ENCODE measurements at regions not wholly inside any gene's neighbourhood (a gene's known extent, or its start where the extent isn't known, plus 50 kb on each side); places are given as distances from the start of the nearest gene placed in this dataset.
"Not testable (repeated sequence)": the region's sequence is repeated elsewhere in the genome, so short reads cannot be mapped to it uniquely, and the experiment has no call there.

DNA sequence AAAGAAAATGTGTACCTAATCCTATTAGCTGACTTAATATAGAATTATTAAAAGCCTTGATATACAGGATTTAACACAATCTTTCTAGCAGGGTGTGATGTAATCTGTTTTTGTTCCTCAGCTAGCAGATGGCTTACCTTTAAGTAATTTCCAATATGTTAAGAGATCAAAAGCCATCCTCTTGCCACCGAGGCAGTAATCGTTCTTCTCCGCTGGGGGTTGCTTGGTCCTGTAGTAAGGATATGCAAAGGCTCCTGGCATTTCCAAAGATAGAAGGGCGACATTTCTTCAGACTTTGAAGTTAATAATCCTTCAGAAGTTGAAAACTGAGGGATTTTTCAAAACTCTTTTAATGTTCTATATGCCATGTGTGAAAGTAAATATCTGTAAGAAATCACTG lies 156.4 kb downstream of the FZD1 start:
- H3K4me1 ChIP-seq (ENCODE audit: control insufficient read depth in 2 of 2, insufficient read depth in 2 of 2, low read length in 2 of 2), result no peaks in the 10 kb centered on the region

DNA sequence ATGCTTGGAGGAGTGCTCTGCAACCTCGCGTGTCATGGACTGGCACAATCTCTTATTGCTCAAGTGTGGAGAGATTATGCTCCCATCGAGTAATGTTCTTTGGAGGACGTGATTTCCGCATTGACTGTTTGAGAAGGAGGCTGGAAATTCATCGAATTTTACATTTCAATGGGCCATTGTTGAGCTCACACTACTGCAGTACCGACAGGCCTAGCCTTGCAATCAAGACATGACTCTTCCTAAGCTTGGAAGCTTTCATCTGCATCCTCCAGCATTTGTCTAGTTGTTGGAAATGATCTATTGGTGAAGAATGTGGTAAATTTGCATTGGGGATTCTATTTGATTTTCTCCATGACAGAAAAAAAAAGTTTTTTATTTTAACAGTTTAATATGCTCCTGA lies 156.8 kb downstream of the FZD1 start:
- no peak overlapping the region for H3K4me3 ChIP-seq (ENCODE audit: low read length in 2 of 2)
- no peaks in the 10 kb centered on the region for H3K4me1 ChIP-seq (ENCODE audit: control insufficient read depth in 2 of 2, insufficient read depth in 2 of 2, low read length in 2 of 2)
- H3K27me3 ChIP-seq (ENCODE audit: control insufficient read depth in 2 of 2, insufficient read depth in 2 of 2, low read length in 2 of 2), result peaks cover 0 to 2% of the 10 kb centered on the region in 2 donors
- no peaks in the 10 kb centered on the region for H3K36me3 ChIP-seq (ENCODE audit: control insufficient read depth in 2 of 2, insufficient read depth in 2 of 2, low read length in 2 of 2)
- no peak overlapping the region for H3K27ac ChIP-seq (ENCODE audit: low read depth in 2 of 2, low read length in 2 of 2)
- no peak overlapping the region for H3K9ac ChIP-seq (ENCODE audit: low read depth in 1 of 2, low read length in 2 of 2)
- no peaks in the 10 kb centered on the region for H3K9me3 ChIP-seq (ENCODE audit: control insufficient read depth in 2 of 2, low read length in 2 of 2)

More for the DNA sequence above, 156.4 kb downstream of the FZD1 start:
- peaks cover 0 to 2% of the 10 kb centered on the region in 2 donors for H3K27me3 ChIP-seq (ENCODE audit: control insufficient read depth in 2 of 2, insufficient read depth in 2 of 2, low read length in 2 of 2)
- no peak overlapping the region for H3K9ac ChIP-seq (ENCODE audit: low read depth in 1 of 2, low read length in 2 of 2)
- H3K27ac ChIP-seq (ENCODE audit: low read depth in 2 of 2, low read length in 2 of 2), result no peak overlapping the region
- no peak overlapping the region for H3K4me3 ChIP-seq (ENCODE audit: low read length in 2 of 2)
- H3K9me3 ChIP-seq (ENCODE audit: control insufficient read depth in 2 of 2, low read length in 2 of 2), result no peaks in the 10 kb centered on the region
- no peaks in the 10 kb centered on the region for H3K36me3 ChIP-seq (ENCODE audit: control insufficient read depth in 2 of 2, insufficient read depth in 2 of 2, low read length in 2 of 2)

GRCh38 chr7:91424371-91424770 lies 160.1 kb downstream of the FZD1 start:
- H3K9ac ChIP-seq (ENCODE audit: low read depth in 1 of 2, low read length in 2 of 2), result no peak overlapping the region
- H3K4me3 ChIP-seq (ENCODE audit: low read length in 2 of 2), result no peak overlapping the region
- no peaks in the 10 kb centered on the region for H3K27me3 ChIP-seq (ENCODE audit: control insufficient read depth in 2 of 2, insufficient read depth in 2 of 2, low read length in 2 of 2)
- H3K9me3 ChIP-seq (ENCODE audit: control insufficient read depth in 2 of 2, low read length in 2 of 2), result no peaks in the 10 kb centered on the region
- H3K36me3 ChIP-seq (ENCODE audit: control insufficient read depth in 2 of 2, insufficient read depth in 2 of 2, low read length in 2 of 2), result no peaks in the 10 kb centered on the region
- no peaks in the 10 kb centered on the region for H3K4me1 ChIP-seq (ENCODE audit: control insufficient read depth in 2 of 2, insufficient read depth in 2 of 2, low read length in 2 of 2)
- no peak overlapping the region for H3K27ac ChIP-seq (ENCODE audit: low read depth in 2 of 2, low read length in 2 of 2)

- Histone ChIP-seq H3K9me3 (ENCODE audit: control insufficient read depth in 2 of 2, low read length in 2 of 2) (no peaks in the 10 kb centered on the region), H3K36me3 (ENCODE audit: control insufficient read depth in 2 of 2, insufficient read depth in 2 of 2, low read length in 2 of 2) (no peaks in the 10 kb centered on the region), H3K9ac (ENCODE audit: low read depth in 1 of 2, low read length in 2 of 2) (no peak overlapping the region), H3K27ac (ENCODE audit: low read depth in 2 of 2, low read length in 2 of 2) (no peak overlapping the region), H3K4me1 (ENCODE audit: control insufficient read depth in 2 of 2, insufficient read depth in 2 of 2, low read length in 2 of 2) (no peaks in the 10 kb centered on the region), H3K27me3 (ENCODE audit: control insufficient read depth in 2 of 2, insufficient read depth in 2 of 2, low read length in 2 of 2) (no peaks in the 10 kb centered on the region), H3K4me3 (ENCODE audit: low read length in 2 of 2) (no peak overlapping the region)
These were observed 160.9 kb downstream of the FZD1 start for GRCh38 chr7:91425149-91425548.

- no peak overlapping the region for H3K9ac ChIP-seq (ENCODE audit: low read depth in 1 of 2, low read length in 2 of 2)
- no peaks in the 10 kb centered on the region for H3K36me3 ChIP-seq (ENCODE audit: control insufficient read depth in 2 of 2, insufficient read depth in 2 of 2, low read length in 2 of 2)
- H3K4me3 ChIP-seq (ENCODE audit: low read length in 2 of 2), result no peak overlapping the region
- no peaks in the 10 kb centered on the region for H3K27me3 ChIP-seq (ENCODE audit: control insufficient read depth in 2 of 2, insufficient read depth in 2 of 2, low read length in 2 of 2)
- no peaks in the 10 kb centered on the region for H3K9me3 ChIP-seq (ENCODE audit: control insufficient read depth in 2 of 2, low read length in 2 of 2)
- H3K4me1 ChIP-seq (ENCODE audit: control insufficient read depth in 2 of 2, insufficient read depth in 2 of 2, low read length in 2 of 2), result no peaks in the 10 kb centered on the region
- H3K27ac ChIP-seq (ENCODE audit: low read depth in 2 of 2, low read length in 2 of 2), result no peak overlapping the region
These were observed 162.8 kb downstream of the FZD1 start for GRCh38 chr7:91427051-91427450.

DNA sequence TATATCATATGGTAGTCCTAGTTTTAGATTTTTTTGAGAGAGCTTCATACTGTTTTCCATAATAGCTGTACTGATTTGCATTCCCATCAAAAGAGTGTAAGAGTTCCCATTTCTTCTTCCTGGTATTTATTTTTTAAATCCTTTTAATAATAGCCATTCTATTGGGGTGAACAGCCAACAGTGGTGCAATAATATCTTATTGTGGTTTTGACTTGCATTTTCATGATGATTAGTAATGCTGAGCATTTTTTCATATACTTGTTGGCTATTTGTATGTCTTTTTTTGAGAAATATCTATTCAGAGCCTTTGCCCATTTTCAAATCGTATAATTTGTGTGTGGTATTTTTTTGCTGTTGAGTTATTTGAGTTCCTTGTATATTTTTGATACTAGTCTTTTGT lies 167.4 kb downstream of the FZD1 start:
- no peaks in the 10 kb centered on the region for H3K4me1 ChIP-seq (ENCODE audit: control insufficient read depth in 2 of 2, insufficient read depth in 2 of 2, low read length in 2 of 2)
- H3K27ac ChIP-seq (ENCODE audit: low read depth in 2 of 2, low read length in 2 of 2), result no peak overlapping the region
- no peaks in the 10 kb centered on the region for H3K9me3 ChIP-seq (ENCODE audit: control insufficient read depth in 2 of 2, low read length in 2 of 2)
- H3K9ac ChIP-seq (ENCODE audit: low read depth in 1 of 2, low read length in 2 of 2), result no peak overlapping the region
- H3K36me3 ChIP-seq (ENCODE audit: control insufficient read depth in 2 of 2, insufficient read depth in 2 of 2, low read length in 2 of 2), result no peaks in the 10 kb centered on the region
- no peaks in the 10 kb centered on the region for H3K27me3 ChIP-seq (ENCODE audit: control insufficient read depth in 2 of 2, insufficient read depth in 2 of 2, low read length in 2 of 2)
- no peak overlapping the region for H3K4me3 ChIP-seq (ENCODE audit: low read length in 2 of 2)

DNA sequence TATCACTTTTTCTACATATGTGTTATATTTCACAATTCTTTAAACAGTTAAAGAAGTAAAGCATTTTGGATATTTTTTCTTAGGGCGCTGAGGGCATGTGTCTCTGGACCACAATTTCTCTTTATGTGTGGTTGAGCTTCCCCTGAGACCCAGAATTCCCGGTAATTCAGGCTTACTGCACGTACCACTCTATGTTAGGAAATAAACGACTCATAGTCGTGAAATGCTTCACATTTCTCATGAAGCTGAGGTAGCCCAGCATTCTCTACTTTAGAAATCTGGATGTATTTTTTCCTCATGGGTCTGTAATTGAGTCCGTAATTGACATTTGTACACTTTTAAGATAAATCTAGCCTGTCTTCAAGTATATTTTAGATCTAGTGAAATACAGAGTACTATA lies 170.6 kb downstream of the FZD1 start:
- Histone ChIP-seq H3K4me1 (ENCODE audit: control insufficient read depth in 2 of 2, insufficient read depth in 2 of 2, low read length in 2 of 2) (no peaks in the 10 kb centered on the region), H3K27ac (ENCODE audit: low read depth in 2 of 2, low read length in 2 of 2) (no peak overlapping the region), H3K9ac (ENCODE audit: low read depth in 1 of 2, low read length in 2 of 2) (no peak overlapping the region), H3K4me3 (ENCODE audit: low read length in 2 of 2) (no peak overlapping the region), H3K9me3 (ENCODE audit: control insufficient read depth in 2 of 2, low read length in 2 of 2) (no peaks in the 10 kb centered on the region), H3K36me3 (ENCODE audit: control insufficient read depth in 2 of 2, insufficient read depth in 2 of 2, low read length in 2 of 2) (no peaks in the 10 kb centered on the region), H3K27me3 (ENCODE audit: control insufficient read depth in 2 of 2, insufficient read depth in 2 of 2, low read length in 2 of 2) (no peaks in the 10 kb centered on the region)

- Histone ChIP-seq H3K27me3 (ENCODE audit: control insufficient read depth in 2 of 2, insufficient read depth in 2 of 2, low read length in 2 of 2) (no peaks in the 10 kb centered on the region), H3K9ac (ENCODE audit: low read depth in 1 of 2, low read length in 2 of 2) (no peak overlapping the region), H3K27ac (ENCODE audit: low read depth in 2 of 2, low read length in 2 of 2) (no peak overlapping the region), H3K4me3 (ENCODE audit: low read length in 2 of 2) (no peak overlapping the region), H3K4me1 (ENCODE audit: control insufficient read depth in 2 of 2, insufficient read depth in 2 of 2, low read length in 2 of 2) (no peaks in the 10 kb centered on the region), H3K36me3 (ENCODE audit: control insufficient read depth in 2 of 2, insufficient read depth in 2 of 2, low read length in 2 of 2) (no peaks in the 10 kb centered on the region), H3K9me3 (ENCODE audit: control insufficient read depth in 2 of 2, low read length in 2 of 2) (no peaks in the 10 kb centered on the region)
These were observed 171.3 kb downstream of the FZD1 start for GRCh38 chr7:91435381-91436059.

DNA sequence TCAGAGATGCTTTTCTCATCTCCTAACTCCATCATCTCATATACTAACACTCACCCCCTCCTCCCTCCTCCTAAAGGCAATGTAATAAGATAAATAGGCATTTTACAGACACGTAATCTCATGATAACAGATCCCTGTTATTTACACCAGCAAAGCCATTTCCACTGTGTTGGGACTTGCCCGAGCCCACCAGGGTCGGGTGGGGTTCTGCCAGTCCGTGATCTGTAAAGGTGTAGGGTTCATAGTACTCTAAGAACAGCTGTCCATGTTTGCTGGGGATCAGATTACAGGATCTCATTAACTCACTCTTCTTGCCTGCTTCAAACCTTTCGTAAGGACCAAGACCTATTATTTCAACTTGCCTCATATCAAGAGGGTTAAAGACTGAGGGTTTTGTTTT lies 172.4 kb downstream of the FZD1 start:
- Histone ChIP-seq H3K4me3 (ENCODE audit: low read length in 2 of 2) (no peak overlapping the region), H3K27ac (ENCODE audit: low read depth in 2 of 2, low read length in 2 of 2) (no peak overlapping the region), H3K27me3 (ENCODE audit: control insufficient read depth in 2 of 2, insufficient read depth in 2 of 2, low read length in 2 of 2) (no peaks in the 10 kb centered on the region), H3K9ac (ENCODE audit: low read depth in 1 of 2, low read length in 2 of 2) (no peak overlapping the region), H3K36me3 (ENCODE audit: control insufficient read depth in 2 of 2, insufficient read depth in 2 of 2, low read length in 2 of 2) (no peaks in the 10 kb centered on the region), H3K9me3 (ENCODE audit: control insufficient read depth in 2 of 2, low read length in 2 of 2) (no peaks in the 10 kb centered on the region), H3K4me1 (ENCODE audit: control insufficient read depth in 2 of 2, insufficient read depth in 2 of 2, low read length in 2 of 2) (no peaks in the 10 kb centered on the region)

DNA sequence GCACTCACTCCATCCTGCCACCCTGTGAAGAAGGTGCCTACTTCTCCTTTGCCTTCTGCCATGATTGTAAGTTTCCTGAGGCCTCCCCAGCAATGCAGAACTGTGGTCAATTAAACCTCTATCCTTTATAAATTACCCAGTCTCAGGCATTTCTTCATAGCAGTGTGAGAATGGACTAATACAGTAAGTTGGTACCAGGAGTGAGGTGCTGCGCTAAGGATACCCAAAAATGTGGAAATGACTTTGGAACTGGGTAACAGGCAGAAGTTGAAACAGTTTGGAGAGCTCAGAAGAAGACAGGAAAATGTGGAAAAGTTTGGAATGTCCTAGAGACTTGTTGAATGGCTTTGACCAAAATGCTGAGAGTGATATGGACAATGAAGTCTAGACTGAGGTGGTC lies 176.0 kb downstream of the FZD1 start:
- H3K9me3 ChIP-seq (ENCODE audit: control insufficient read depth in 2 of 2, low read length in 2 of 2); H3K36me3 ChIP-seq (ENCODE audit: control insufficient read depth in 2 of 2, insufficient read depth in 2 of 2, low read length in 2 of 2); H3K9ac ChIP-seq (ENCODE audit: low read depth in 1 of 2, low read length in 2 of 2); H3K4me3 ChIP-seq (ENCODE audit: low read length in 2 of 2); H3K4me1 ChIP-seq (ENCODE audit: control insufficient read depth in 2 of 2, insufficient read depth in 2 of 2, low read length in 2 of 2); H3K27ac ChIP-seq (ENCODE audit: low read depth in 2 of 2, low read length in 2 of 2); H3K27me3 ChIP-seq (ENCODE audit: control insufficient read depth in 2 of 2, insufficient read depth in 2 of 2, low read length in 2 of 2): not testable (repeated sequence)

DNA sequence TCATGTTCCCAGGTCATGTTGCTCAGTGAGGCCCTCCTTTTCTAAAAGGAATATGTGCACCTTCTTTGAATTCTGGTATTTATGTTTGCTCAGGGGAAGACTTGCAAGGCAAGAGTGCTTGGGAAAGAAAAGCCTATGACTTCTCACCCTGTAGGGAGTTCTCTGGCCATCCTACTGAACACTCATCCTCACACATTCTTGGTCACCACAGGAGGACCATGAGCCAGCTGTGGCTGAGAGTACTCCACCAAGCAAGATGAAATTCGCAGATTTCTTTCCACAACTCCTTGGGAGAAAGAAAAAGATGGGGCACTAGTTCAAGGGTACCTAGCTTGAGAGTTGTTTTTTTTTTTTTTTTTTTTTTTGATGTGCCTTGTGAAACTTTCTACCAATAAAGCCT lies 179.6 kb downstream of the FZD1 start:
- H3K36me3 ChIP-seq (ENCODE audit: control insufficient read depth in 2 of 2, insufficient read depth in 2 of 2, low read length in 2 of 2), result no peaks in the 10 kb centered on the region

More for the DNA sequence above, 179.6 kb downstream of the FZD1 start:
- Histone ChIP-seq H3K27ac (ENCODE audit: low read depth in 2 of 2, low read length in 2 of 2) (no peak overlapping the region), H3K4me3 (ENCODE audit: low read length in 2 of 2) (no peak overlapping the region), H3K9me3 (ENCODE audit: control insufficient read depth in 2 of 2, low read length in 2 of 2) (no peaks in the 10 kb centered on the region), H3K27me3 (ENCODE audit: control insufficient read depth in 2 of 2, insufficient read depth in 2 of 2, low read length in 2 of 2) (no peaks in the 10 kb centered on the region), H3K4me1 (ENCODE audit: control insufficient read depth in 2 of 2, insufficient read depth in 2 of 2, low read length in 2 of 2) (no peaks in the 10 kb centered on the region), H3K9ac (ENCODE audit: low read depth in 1 of 2, low read length in 2 of 2) (no peak overlapping the region)
